SKM-1 (cell line): ENCODE measurements at regions not wholly inside any gene's neighbourhood (a gene's known extent, or its start where the extent isn't known, plus 50 kb on each side); places are given as distances from the start of the nearest gene placed in this dataset.
A peak's percentile ranks its signal among the peaks of the same experiment; 100 is the strongest.

Experiments used
- DNase-seq: peaks from one replicate; lab custom pipeline; 2025; ENCODE audit not compliant: unreplicated experiment; lab: John Stamatoyannopoulos, UW

- DNase-seq: peak; percentile 58
Measured at GRCh38 chr2:39513641-39514094, 76.6 kb upstream of the MAP4K3 start.

- no peak for DNase-seq
Measured at GRCh38 chr2:39514825-39515224, 77.7 kb upstream of the MAP4K3 start.

GRCh38 chr2:39515273-39515896 lies 78.3 kb upstream of the MAP4K3 start:
- no peak for DNase-seq

GRCh38 chr2:39515897-39516346 lies 78.8 kb upstream of the MAP4K3 start:
- no peak for DNase-seq

- DNase-seq: no peak
Measured at GRCh38 chr2:39516347-39517101, 79.4 kb upstream of the MAP4K3 start.

- DNase-seq: no peak
Measured at GRCh38 chr2:39517102-39517436, 80.0 kb upstream of the MAP4K3 start.

GRCh38 chr2:39517622-39518021 lies 80.5 kb upstream of the MAP4K3 start:
- DNase-seq: no peak

GRCh38 chr2:39519886-39520285 lies 82.8 kb upstream of the MAP4K3 start:
- DNase-seq: no peak

GRCh38 chr2:39521876-39522517 lies 84.9 kb upstream of the MAP4K3 start:
- no peak for DNase-seq

GRCh38 chr2:39522518-39522877 lies 85.4 kb upstream of the MAP4K3 start:
- no peak for DNase-seq

GRCh38 chr2:39523308-39524044 lies 86.4 kb upstream of the MAP4K3 start:
- DNase-seq: no peak

- no peak for DNase-seq
Measured at GRCh38 chr2:39524061-39524460, 87.0 kb upstream of the MAP4K3 start.

GRCh38 chr2:39524756-39525635 lies 87.9 kb upstream of the MAP4K3 start:
- no peak for DNase-seq

GRCh38 chr2:39525636-39526412 lies 88.7 kb upstream of the MAP4K3 start:
- no peak for DNase-seq

GRCh38 chr2:39528701-39529100 lies 91.6 kb upstream of the MAP4K3 start:
- no peak for DNase-seq

- DNase-seq: no peak
Measured at GRCh38 chr2:39529836-39530235, 92.8 kb upstream of the MAP4K3 start.

GRCh38 chr2:39530411-39530866 lies 93.4 kb upstream of the MAP4K3 start:
- no peak for DNase-seq

- no peak for DNase-seq
Measured at GRCh38 chr2:39531220-39531777, 94.2 kb upstream of the MAP4K3 start.

GRCh38 chr2:39532933-39533332 lies 95.8 kb upstream of the MAP4K3 start:
- no peak for DNase-seq
